ENCODE measurements at regions not wholly inside any gene's neighbourhood (a gene's known extent, or its start where the extent isn't known, plus 50 kb on each side); places are given as distances from the start of the nearest gene placed in this dataset.

DNA sequence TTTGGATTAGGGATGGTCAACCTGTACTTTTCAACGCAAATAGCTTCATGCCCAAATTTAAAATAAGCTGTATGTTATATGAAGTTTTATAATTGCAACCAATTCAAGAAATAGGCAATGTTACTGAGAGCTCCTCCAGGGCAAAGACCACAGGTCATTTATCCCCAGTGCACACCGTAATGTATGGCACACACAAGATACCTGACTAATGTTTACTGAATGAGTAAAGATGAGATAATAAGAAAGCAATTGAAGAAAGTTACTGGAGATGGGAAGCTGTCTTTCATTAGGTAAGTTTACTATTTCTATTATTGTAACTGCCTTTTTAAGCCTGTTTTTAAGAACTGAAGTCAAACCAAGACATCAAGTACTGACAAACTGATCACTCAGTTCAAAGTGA is 184.5 kb upstream of the VRK2 start:
- no peak for DNase-seq (ENCODE audit: low spot score)
- TF ChIP-seq, protein P1, sequence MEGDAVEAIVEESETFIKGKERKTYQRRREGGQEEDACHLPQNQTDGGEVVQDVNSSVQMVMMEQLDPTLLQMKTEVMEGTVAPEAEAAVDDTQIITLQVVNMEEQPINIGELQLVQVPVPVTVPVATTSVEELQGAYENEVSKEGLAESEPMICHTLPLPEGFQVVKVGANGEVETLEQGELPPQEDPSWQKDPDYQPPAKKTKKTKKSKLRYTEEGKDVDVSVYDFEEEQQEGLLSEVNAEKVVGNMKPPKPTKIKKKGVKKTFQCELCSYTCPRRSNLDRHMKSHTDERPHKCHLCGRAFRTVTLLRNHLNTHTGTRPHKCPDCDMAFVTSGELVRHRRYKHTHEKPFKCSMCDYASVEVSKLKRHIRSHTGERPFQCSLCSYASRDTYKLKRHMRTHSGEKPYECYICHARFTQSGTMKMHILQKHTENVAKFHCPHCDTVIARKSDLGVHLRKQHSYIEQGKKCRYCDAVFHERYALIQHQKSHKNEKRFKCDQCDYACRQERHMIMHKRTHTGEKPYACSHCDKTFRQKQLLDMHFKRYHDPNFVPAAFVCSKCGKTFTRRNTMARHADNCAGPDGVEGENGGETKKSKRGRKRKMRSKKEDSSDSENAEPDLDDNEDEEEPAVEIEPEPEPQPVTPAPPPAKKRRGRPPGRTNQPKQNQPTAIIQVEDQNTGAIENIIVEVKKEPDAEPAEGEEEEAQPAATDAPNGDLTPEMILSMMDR (IDR thresholded peaks at IDR 0.05; ENCODE audit: unreplicated experiment): no peak
- H3K27me3 Mint-ChIP-seq (ENCODE audit: unreplicated experiment): no peaks in the 10 kb centered on the region
- H3K36me3 Mint-ChIP-seq (ENCODE audit: low read depth, unreplicated experiment): no peaks in the 10 kb centered on the region
- no peaks in the 10 kb centered on the region for H3K9me3 Mint-ChIP-seq (ENCODE audit: unreplicated experiment)
- peaks cover 4% of the 10 kb centered on the region for H3K4me1 Mint-ChIP-seq (ENCODE audit: unreplicated experiment)
- H3K4me3 Mint-ChIP-seq (ENCODE audit: unreplicated experiment): no peak overlapping the region
- no peak overlapping the region for H3K27ac Mint-ChIP-seq (ENCODE audit: unreplicated experiment)

DNA sequence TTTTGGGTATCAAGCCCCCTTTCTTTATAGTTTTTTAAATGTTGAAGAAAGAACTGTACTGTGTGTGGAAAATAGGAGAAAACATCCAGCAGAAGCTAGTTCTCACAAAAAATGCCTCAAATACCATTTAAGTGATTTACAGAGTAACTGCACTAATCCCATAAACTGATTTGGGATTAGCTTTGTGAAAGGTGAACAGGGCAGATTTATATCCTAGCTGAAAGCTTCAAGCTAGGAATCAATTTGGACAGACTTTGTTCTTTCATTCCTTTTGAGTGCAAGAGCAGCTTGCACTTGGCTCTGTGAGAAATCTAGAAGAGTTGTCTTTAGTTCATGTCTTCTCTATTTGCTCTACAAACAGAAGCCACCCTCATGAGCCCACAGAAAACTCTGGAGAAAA is 183.9 kb upstream of the VRK2 start:
- DNase-seq (ENCODE audit: low spot score): no peak
- H3K36me3 Mint-ChIP-seq (ENCODE audit: low read depth, unreplicated experiment): no peaks in the 10 kb centered on the region
- peaks cover 4% of the 10 kb centered on the region for H3K4me1 Mint-ChIP-seq (ENCODE audit: unreplicated experiment)
- H3K27ac Mint-ChIP-seq (ENCODE audit: unreplicated experiment): no peak overlapping the region
- H3K4me3 Mint-ChIP-seq (ENCODE audit: unreplicated experiment): no peak overlapping the region
- H3K9me3 Mint-ChIP-seq (ENCODE audit: unreplicated experiment): no peaks in the 10 kb centered on the region
- TF ChIP-seq, protein P1 (IDR thresholded peaks at IDR 0.05; ENCODE audit: unreplicated experiment): no peak
- H3K27me3 Mint-ChIP-seq (ENCODE audit: unreplicated experiment): no peaks in the 10 kb centered on the region

DNA sequence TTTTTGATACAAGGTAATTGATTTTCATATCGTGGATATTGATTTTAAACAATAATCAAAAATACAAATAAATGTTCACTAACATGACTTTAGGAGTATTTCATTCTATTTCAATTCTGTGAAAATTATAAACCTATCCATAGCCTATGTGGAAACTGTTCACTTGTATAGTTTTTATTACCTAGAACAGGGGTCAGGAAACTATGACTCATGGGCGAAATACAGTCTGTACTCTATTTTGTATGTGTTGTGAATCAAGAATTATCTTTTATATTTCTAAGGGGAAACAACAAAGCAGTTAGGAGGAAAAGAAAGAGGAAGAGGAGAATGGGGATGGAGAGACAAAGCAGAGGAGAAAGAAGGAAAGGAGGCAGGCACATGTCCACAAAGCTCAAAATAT is 181.7 kb upstream of the VRK2 start:
- Mint-ChIP-seq H3K9me3 (ENCODE audit: unreplicated experiment) (no peaks in the 10 kb centered on the region), H3K36me3 (ENCODE audit: low read depth, unreplicated experiment) (no peaks in the 10 kb centered on the region), H3K4me3 (ENCODE audit: unreplicated experiment) (no peak overlapping the region), H3K4me1 (ENCODE audit: unreplicated experiment) (no peaks in the 10 kb centered on the region), H3K27me3 (ENCODE audit: unreplicated experiment) (no peaks in the 10 kb centered on the region), H3K27ac (ENCODE audit: unreplicated experiment) (no peak overlapping the region)
- DNase-seq (ENCODE audit: low spot score): no peak
- TF ChIP-seq, protein P1 (IDR thresholded peaks at IDR 0.05; ENCODE audit: unreplicated experiment): no peak

DNA sequence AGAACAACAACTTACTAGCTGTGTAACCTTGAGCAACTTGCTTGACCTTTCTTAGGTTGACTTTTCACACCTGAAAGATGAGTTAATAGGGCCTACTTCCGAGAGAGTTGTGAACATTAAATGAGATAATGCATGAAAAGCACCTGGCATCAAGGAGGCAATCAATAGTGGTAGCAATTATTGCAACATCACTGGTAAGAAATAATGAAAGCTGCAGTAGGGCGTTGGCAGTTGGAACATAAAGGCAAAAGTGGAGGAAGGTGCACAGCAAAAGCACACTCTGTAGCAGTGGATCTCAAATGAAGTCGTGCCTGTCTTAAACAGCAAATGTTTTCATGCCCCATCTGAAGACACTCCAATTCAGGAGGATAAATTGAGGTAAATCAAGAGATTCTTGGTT is 178.9 kb upstream of the VRK2 start:
- Mint-ChIP-seq H3K27me3 (ENCODE audit: unreplicated experiment) (no peaks in the 10 kb centered on the region), H3K36me3 (ENCODE audit: low read depth, unreplicated experiment) (no peaks in the 10 kb centered on the region), H3K9me3 (ENCODE audit: unreplicated experiment) (no peaks in the 10 kb centered on the region), H3K4me1 (ENCODE audit: unreplicated experiment) (no peaks in the 10 kb centered on the region), H3K27ac (ENCODE audit: unreplicated experiment) (no peak overlapping the region), H3K4me3 (ENCODE audit: unreplicated experiment) (no peak overlapping the region)
- TF ChIP-seq, protein P1 (IDR thresholded peaks at IDR 0.05; ENCODE audit: unreplicated experiment): no peak
- no peak for DNase-seq (ENCODE audit: low spot score)

DNA sequence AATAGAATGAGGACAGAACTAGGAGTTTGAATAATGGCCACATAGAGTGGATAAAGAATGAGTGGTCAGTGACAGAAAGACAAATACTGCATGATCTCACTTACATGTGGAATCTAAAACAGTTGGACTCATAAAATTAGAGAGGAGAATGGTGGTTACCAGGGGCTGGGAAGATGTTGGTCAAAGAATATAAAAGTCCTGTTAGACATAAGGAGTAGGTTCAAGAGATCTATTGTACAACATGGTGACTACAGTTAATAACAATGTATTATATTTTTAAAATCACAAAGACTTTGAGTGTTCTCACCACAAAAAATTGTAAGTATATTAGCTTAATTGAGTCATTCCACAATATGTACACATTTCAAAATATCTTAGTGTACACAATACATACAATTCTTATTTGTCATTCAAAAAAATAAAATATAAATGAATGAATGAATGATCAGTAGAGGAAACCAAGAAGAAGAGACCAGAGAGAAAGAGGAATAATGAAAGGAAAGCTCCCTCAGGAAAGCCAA is 177.9 kb upstream of the VRK2 start:
- Mint-ChIP-seq H3K4me3 (ENCODE audit: unreplicated experiment) (no peak overlapping the region), H3K4me1 (ENCODE audit: unreplicated experiment) (no peaks in the 10 kb centered on the region), H3K27ac (ENCODE audit: unreplicated experiment) (no peak overlapping the region), H3K9me3 (ENCODE audit: unreplicated experiment) (no peaks in the 10 kb centered on the region), H3K27me3 (ENCODE audit: unreplicated experiment) (no peaks in the 10 kb centered on the region), H3K36me3 (ENCODE audit: low read depth, unreplicated experiment) (no peaks in the 10 kb centered on the region)
- TF ChIP-seq, protein P1 (IDR thresholded peaks at IDR 0.05; ENCODE audit: unreplicated experiment): no peak
- no peak for DNase-seq (ENCODE audit: low spot score)
